Lower lobe of right lung (tissue), 2 donors: ENCODE measurements at regions not wholly inside any gene's neighbourhood (a gene's known extent, or its start where the extent isn't known, plus 50 kb on each side); places are given as distances from the start of the nearest gene placed in this dataset.
"Not testable (repeated sequence)": the region's sequence is repeated elsewhere in the genome, so short reads cannot be mapped to it uniquely, and the experiment has no call there.

ENCODE experiments used
- ATAC-seq, 2 donors: fragments of 200-7000 bp; cut with Tn5 transposase; one replicate each; pipeline ENCODE4 v1.9.1; 2020 to 2022; ENCODE audit warnings: mild to moderate bottlenecking in 2 of 2, moderate library complexity in 2 of 2
- DNase-seq: peaks from one replicate; pipeline ENCODE4 v3.0.0-alpha.2; 2020
- H3K27ac ChIP-seq: fragments of 200-600 bp; one replicate; pipeline ENCODE4 v1.8.0; 2022
- H3K27me3 ChIP-seq: fragments of 200-600 bp; one replicate; pipeline ENCODE4 v1.8.0; 2022; ENCODE audit warnings: low read depth
- H3K36me3 ChIP-seq: fragments of 200-600 bp; one replicate; pipeline ENCODE4 v1.8.0; 2022; ENCODE audit warnings: mild to moderate bottlenecking
- H3K4me1 ChIP-seq: fragments of 200-600 bp; one replicate; pipeline ENCODE4 v1.8.0; 2022
- H3K4me3 ChIP-seq: fragments of 200-600 bp; one replicate; pipeline ENCODE4 v1.8.0; 2022; ENCODE audit warnings: mild to moderate bottlenecking
- H3K9me3 ChIP-seq: fragments of 200-600 bp; one replicate; pipeline ENCODE4 v1.8.0; 2022
- CTCF ChIP-seq: fragments of 200-600 bp; IDR thresholded peaks from one replicate; pipeline ENCODE4 v1.8.0; 2022; ENCODE audit warnings: antibody characterized with exemption, mild to moderate bottlenecking
- intact Hi-C: fragments of 100-400 bp; cut with DNase I; formaldehyde crosslinking; loops from one replicate; pipeline ENCODE4 v1.11.0; 2022
- donor health status: DM: no; HTN: yes; CAD: no; lungs with severe emphysema.

DNA sequence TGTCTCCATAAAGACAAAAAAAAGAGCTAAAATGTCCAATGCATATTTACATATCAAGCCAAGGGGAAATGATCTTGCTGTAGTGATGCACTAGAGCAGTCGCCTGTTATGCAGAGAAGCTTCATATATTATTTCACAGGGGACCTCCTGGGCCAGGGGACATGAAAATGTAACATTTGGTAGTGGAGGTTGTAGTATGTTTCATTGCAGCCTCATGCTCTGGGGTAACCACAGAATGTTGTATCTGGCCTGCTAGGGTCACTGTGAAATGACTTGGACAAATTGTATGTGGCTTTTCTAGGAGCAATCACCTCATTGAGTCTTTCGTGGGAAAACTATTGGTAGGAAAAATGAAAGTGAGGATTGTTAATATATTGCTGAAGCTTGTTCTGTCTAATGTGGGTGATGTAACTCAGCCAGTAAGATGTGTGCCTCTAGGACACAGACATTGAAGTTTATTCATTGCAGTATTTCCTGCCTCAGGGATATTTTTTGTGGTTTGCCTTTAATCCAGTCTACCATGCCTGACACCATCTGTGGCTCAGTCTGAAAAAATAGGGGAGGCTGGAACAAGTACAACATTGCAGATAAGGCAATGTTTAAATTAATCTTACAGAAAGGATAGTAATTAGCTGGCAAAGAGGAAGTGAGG lies 430.8 kb upstream of the TNC start:
- H3K9me3 ChIP-seq: no peaks in the 10 kb centered on the region
- H3K36me3 ChIP-seq: no peaks in the 10 kb centered on the region
- DNase-seq (no peak), ATAC-seq (no peak)
- H3K4me3 ChIP-seq: no peak overlapping the region
- intact Hi-C loops: no loop called here
- H3K4me1 ChIP-seq: no peaks in the 10 kb centered on the region
- TF ChIP-seq CTCF: no peak
- H3K27ac ChIP-seq: no peak overlapping the region
- H3K27me3 ChIP-seq: no peaks in the 10 kb centered on the region

DNA sequence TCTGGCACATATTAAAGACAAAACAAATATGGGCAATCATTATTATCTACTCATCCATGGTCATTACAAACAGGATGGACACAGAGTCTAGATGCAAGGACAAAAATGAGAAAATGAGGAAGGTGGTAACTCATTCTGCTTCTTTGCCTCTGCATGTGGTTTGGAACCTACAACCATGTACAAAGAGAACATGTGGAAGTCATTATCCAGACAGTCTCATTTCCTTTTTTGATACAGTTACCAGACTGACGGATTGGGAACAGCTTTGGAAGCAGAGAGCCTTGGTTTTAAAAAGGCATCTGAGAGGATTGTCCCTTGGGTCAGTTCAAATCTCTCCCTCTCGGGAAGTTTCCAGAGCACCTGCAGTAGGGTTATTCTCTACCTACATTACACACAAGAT lies 433.4 kb upstream of the TNC start:
- H3K4me3 ChIP-seq: no peak overlapping the region
- DNase-seq (no peak), ATAC-seq (no peak)
- no peak for TF ChIP-seq CTCF
- no peaks in the 10 kb centered on the region for H3K9me3 ChIP-seq
- H3K4me1 ChIP-seq: no peaks in the 10 kb centered on the region
- no peak overlapping the region for H3K27ac ChIP-seq
- no peaks in the 10 kb centered on the region for H3K27me3 ChIP-seq
- intact Hi-C loops: no loop called here
- H3K36me3 ChIP-seq: no peaks in the 10 kb centered on the region

- intact Hi-C loops: no loop called here
- DNase-seq (no peak), ATAC-seq (no peak)
- no peaks in the 10 kb centered on the region for H3K4me1 ChIP-seq
- H3K27me3 ChIP-seq: no peaks in the 10 kb centered on the region
- H3K4me3 ChIP-seq: no peak overlapping the region
- no peak overlapping the region for H3K27ac ChIP-seq
- H3K36me3 ChIP-seq: no peaks in the 10 kb centered on the region
- no peaks in the 10 kb centered on the region for H3K9me3 ChIP-seq
- TF ChIP-seq CTCF: no peak
Observed at GRCh38 chr9:115553060-115553773, 435.3 kb upstream of the TNC start.

- Histone ChIP-seq H3K4me1 (no peaks in the 10 kb centered on the region), H3K4me3 (no peak overlapping the region), H3K36me3 (no peaks in the 10 kb centered on the region), H3K9me3 (no peaks in the 10 kb centered on the region), H3K27me3 (no peaks in the 10 kb centered on the region), H3K27ac (no peak overlapping the region)
- intact Hi-C loops: no loop called here
- no peak for DNase-seq
- no peak for ATAC-seq
- TF ChIP-seq CTCF: no peak
Observed at GRCh38 chr9:115556432-115556831, 438.5 kb upstream of the TNC start.

DNA sequence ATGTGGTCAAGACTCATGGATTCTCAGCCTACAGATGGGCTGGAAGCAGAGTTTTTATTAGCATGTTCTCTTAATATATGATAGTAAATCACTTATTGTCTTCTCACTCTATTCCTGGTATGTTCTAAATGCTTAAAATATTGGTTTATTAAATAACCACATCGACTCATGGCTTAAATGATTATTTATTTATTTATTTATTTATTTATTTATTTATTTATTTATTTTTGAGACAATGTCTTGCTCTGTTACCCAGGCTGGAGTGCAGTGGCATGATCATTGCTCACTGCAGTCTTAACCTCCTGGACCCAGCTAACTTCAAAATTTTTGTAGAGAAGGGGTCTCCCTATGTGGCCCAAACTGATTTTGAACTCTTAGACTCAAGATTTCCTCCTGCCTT lies 457.2 kb upstream of the TNC start:
- intact Hi-C loops: no loop called here
- H3K4me1 ChIP-seq: no peaks in the 10 kb centered on the region
- no peak overlapping the region for H3K27ac ChIP-seq
- DNase-seq (no peak), ATAC-seq (no peak)
- no peaks in the 10 kb centered on the region for H3K9me3 ChIP-seq
- no peak overlapping the region for H3K4me3 ChIP-seq
- H3K27me3 ChIP-seq: no peaks in the 10 kb centered on the region
- H3K36me3 ChIP-seq: no peaks in the 10 kb centered on the region
- TF ChIP-seq CTCF: no peak

GRCh38 chr9:115585458-115585857 lies 467.5 kb upstream of the TNC start:
- H3K4me3 ChIP-seq, H3K9me3 ChIP-seq, DNase-seq, H3K4me1 ChIP-seq, H3K27me3 ChIP-seq, H3K27ac ChIP-seq, ATAC-seq, H3K36me3 ChIP-seq: not testable (repeated sequence)
- intact Hi-C loops: loop anchor here (10.0 kb wide), 1 partner anchor 1079 kb away; no protein-coding TSS in a partner anchor
